ENCODE measurements at regions not wholly inside any gene's neighbourhood (a gene's known extent, or its start where the extent isn't known, plus 50 kb on each side); places are given as distances from the start of the nearest gene placed in this dataset.

DNA sequence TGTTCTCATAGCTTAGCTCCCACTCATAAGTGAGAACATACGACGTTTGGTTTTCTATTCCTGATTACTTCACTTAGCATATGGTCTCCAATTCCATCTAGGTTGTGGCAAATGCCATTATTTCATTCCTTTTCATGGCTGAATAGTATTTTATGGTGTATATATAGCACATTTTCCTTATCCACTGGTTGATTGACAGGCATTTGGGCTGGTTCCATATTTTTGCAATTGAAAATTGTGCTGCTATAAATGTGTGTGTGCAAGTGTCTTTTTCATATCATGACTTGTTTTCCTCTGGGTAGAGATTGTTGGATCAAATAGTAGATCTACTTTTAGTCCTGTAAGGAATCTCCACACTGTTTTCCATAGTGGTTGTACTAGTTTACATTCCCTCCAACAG lies 133.0 kb upstream of the TAB2 start:
- H3K79me2 ChIP-seq (ENCODE audit: insufficient read depth, low read length) = no peaks in the 10 kb centered on the region
- H4K20me1 ChIP-seq (ENCODE audit: insufficient read depth, low read length, poor library complexity, severe bottlenecking) = no peaks in the 10 kb centered on the region
- no peak overlapping the region for H3K4me3 ChIP-seq (ENCODE audit: low read length, poor library complexity, severe bottlenecking)
- TF ChIP-seq, protein P1, sequence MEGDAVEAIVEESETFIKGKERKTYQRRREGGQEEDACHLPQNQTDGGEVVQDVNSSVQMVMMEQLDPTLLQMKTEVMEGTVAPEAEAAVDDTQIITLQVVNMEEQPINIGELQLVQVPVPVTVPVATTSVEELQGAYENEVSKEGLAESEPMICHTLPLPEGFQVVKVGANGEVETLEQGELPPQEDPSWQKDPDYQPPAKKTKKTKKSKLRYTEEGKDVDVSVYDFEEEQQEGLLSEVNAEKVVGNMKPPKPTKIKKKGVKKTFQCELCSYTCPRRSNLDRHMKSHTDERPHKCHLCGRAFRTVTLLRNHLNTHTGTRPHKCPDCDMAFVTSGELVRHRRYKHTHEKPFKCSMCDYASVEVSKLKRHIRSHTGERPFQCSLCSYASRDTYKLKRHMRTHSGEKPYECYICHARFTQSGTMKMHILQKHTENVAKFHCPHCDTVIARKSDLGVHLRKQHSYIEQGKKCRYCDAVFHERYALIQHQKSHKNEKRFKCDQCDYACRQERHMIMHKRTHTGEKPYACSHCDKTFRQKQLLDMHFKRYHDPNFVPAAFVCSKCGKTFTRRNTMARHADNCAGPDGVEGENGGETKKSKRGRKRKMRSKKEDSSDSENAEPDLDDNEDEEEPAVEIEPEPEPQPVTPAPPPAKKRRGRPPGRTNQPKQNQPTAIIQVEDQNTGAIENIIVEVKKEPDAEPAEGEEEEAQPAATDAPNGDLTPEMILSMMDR (conservative IDR thresholded peaks at IDR 0.05; ENCODE audit: low read length) = no peak
- TF ChIP-seq EZH2phosphoT487 (IDR thresholded peaks at IDR 0.05; ENCODE audit: borderline replicate concordance) = no peak
- no peaks in the 10 kb centered on the region for H3K4me1 ChIP-seq (ENCODE audit: insufficient read depth, low read length, poor library complexity, severe bottlenecking)
- H3K4me2 ChIP-seq (ENCODE audit: low read depth, low read length, poor library complexity, severe bottlenecking) = no peak overlapping the region
- H3K9me2 ChIP-seq (replicated peaks; ENCODE audit: low read depth, low read length) = no peaks in the 10 kb centered on the region
- H3K36me3 ChIP-seq (ENCODE audit: insufficient read depth, low read length) = no peaks in the 10 kb centered on the region
- no peak overlapping the region for H2AFZ ChIP-seq (ENCODE audit: low read length)
- no peaks in the 10 kb centered on the region for H3K9me3 ChIP-seq (ENCODE audit: insufficient read depth, low read depth, low read length)
- no peak overlapping the region for H3K9ac ChIP-seq (ENCODE audit: low read depth, low read length, poor library complexity, severe bottlenecking)
- no peaks in the 10 kb centered on the region for H3F3A ChIP-seq (ENCODE audit: low read depth)
- H3K27me3 ChIP-seq (ENCODE audit: insufficient read depth, low read length, poor library complexity, severe bottlenecking) = no peaks in the 10 kb centered on the region

- Histone ChIP-seq H3K4me3 (ENCODE audit: low read length, poor library complexity, severe bottlenecking) (no peak overlapping the region), H2AFZ (ENCODE audit: low read length) (no peak overlapping the region), H3K4me2 (ENCODE audit: low read depth, low read length, poor library complexity, severe bottlenecking) (no peak overlapping the region), H3K9me2 (replicated peaks; ENCODE audit: low read depth, low read length) (no peaks in the 10 kb centered on the region), H3K27me3 (ENCODE audit: insufficient read depth, low read length, poor library complexity, severe bottlenecking) (no peaks in the 10 kb centered on the region), H4K20me1 (ENCODE audit: insufficient read depth, low read length, poor library complexity, severe bottlenecking) (no peaks in the 10 kb centered on the region), H3K9me3 (ENCODE audit: insufficient read depth, low read depth, low read length) (no peaks in the 10 kb centered on the region), H3K36me3 (ENCODE audit: insufficient read depth, low read length) (no peaks in the 10 kb centered on the region), H3K79me2 (ENCODE audit: insufficient read depth, low read length) (no peaks in the 10 kb centered on the region), H3F3A (ENCODE audit: low read depth) (no peaks in the 10 kb centered on the region), H3K9ac (ENCODE audit: low read depth, low read length, poor library complexity, severe bottlenecking) (no peak overlapping the region), H3K4me1 (ENCODE audit: insufficient read depth, low read length, poor library complexity, severe bottlenecking) (no peaks in the 10 kb centered on the region)
- no peak for TF ChIP-seq EZH2phosphoT487 (IDR thresholded peaks at IDR 0.05; ENCODE audit: borderline replicate concordance)
- TF ChIP-seq, protein P1 (conservative IDR thresholded peaks at IDR 0.05; ENCODE audit: low read length) = no peak
Measured at GRCh38 chr6:149185799-149186357, 131.6 kb upstream of the TAB2 start.

DNA sequence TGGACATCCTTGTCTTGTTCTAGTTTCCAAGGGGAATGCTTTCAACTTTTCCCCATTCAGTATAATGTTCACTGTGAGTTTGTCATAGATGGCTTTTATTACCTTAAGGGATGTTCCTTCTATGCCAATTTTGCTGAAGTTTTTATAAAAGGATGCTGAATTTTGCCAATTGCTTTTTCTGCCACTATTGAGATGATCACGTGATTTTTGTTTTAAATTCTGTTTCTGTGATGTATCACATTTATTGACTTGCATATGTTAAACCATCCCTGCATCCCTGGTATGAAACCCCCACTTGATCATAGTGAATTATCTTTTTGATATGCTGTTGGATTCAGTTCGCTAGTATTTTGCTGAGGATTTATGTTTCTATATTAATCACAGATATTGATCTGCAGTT lies 130.6 kb upstream of the TAB2 start:
- TF ChIP-seq EZH2phosphoT487 (IDR thresholded peaks at IDR 0.05; ENCODE audit: borderline replicate concordance) = no peak
- TF ChIP-seq, protein P1 (conservative IDR thresholded peaks at IDR 0.05; ENCODE audit: low read length) = no peak
- no peaks in the 10 kb centered on the region for H3F3A ChIP-seq (ENCODE audit: low read depth)
- H3K4me3 ChIP-seq (ENCODE audit: low read length, poor library complexity, severe bottlenecking) = no peak overlapping the region
- H2AFZ ChIP-seq (ENCODE audit: low read length) = no peak overlapping the region
- H3K4me1 ChIP-seq (ENCODE audit: insufficient read depth, low read length, poor library complexity, severe bottlenecking) = no peaks in the 10 kb centered on the region
- H3K9me3 ChIP-seq (ENCODE audit: insufficient read depth, low read depth, low read length) = no peaks in the 10 kb centered on the region
- H3K36me3 ChIP-seq (ENCODE audit: insufficient read depth, low read length) = no peaks in the 10 kb centered on the region
- H3K9me2 ChIP-seq (replicated peaks; ENCODE audit: low read depth, low read length) = no peaks in the 10 kb centered on the region
- H3K9ac ChIP-seq (ENCODE audit: low read depth, low read length, poor library complexity, severe bottlenecking) = no peak overlapping the region
- H3K4me2 ChIP-seq (ENCODE audit: low read depth, low read length, poor library complexity, severe bottlenecking) = no peak overlapping the region
- no peaks in the 10 kb centered on the region for H4K20me1 ChIP-seq (ENCODE audit: insufficient read depth, low read length, poor library complexity, severe bottlenecking)
- H3K79me2 ChIP-seq (ENCODE audit: insufficient read depth, low read length) = no peaks in the 10 kb centered on the region
- H3K27me3 ChIP-seq (ENCODE audit: insufficient read depth, low read length, poor library complexity, severe bottlenecking) = no peaks in the 10 kb centered on the region
